Karpas-422 (cell line): ENCODE measurements at regions not wholly inside any gene's neighbourhood (a gene's known extent, or its start where the extent isn't known, plus 50 kb on each side); places are given as distances from the start of the nearest gene placed in this dataset.

Experiments
- DNase-seq: peaks from one replicate; pipeline ENCODE4 v3.0.0-alpha.2; 2015
- H2AFZ ChIP-seq: fragments of 200-600 bp; sonication (generic); 2 replicates; pipeline ENCODE4 v1.6.1; 2014; ENCODE audit warnings: antibody characterized with exemption, low read length, mixed read lengths
- H3K27ac ChIP-seq: fragments of 200-600 bp; sonication (generic); 2 replicates; pipeline ENCODE4 v1.5.1; 2014; ENCODE audit warnings: mild to moderate bottlenecking, low read length, moderate library complexity
- H3K27me3 ChIP-seq: fragments of 200-600 bp; sonication (generic); 2 replicates; pipeline ENCODE4 v1.6.1; 2014; ENCODE audit warnings: low read length, mixed read lengths
- H3K36me3 ChIP-seq: fragments of 200-600 bp; sonication (generic); 2 replicates; pipeline ENCODE4 v1.6.1; 2014; ENCODE audit warnings: low read length, mixed read lengths; ENCODE audit not compliant: insufficient read depth
- H3K4me1 ChIP-seq: fragments of 200-600 bp; sonication (generic); 2 replicates; pipeline ENCODE4 v1.6.1; 2014; ENCODE audit warnings: mild to moderate bottlenecking, low read length, mixed read lengths
- H3K4me2 ChIP-seq: fragments of 200-600 bp; sonication (generic); 2 replicates; pipeline ENCODE4 v1.6.1; 2014; ENCODE audit warnings: low read length, low read depth, mild to moderate bottlenecking; ENCODE audit not compliant: poor library complexity, severe bottlenecking
- H3K4me3 ChIP-seq: fragments of 200-600 bp; sonication (generic); 2 replicates; pipeline ENCODE4 v1.5.1; 2014; ENCODE audit warnings: mild to moderate bottlenecking, antibody characterized with exemption, low read length, mixed read lengths
- H3K79me2 ChIP-seq: fragments of 200-600 bp; sonication (generic); 2 replicates; pipeline ENCODE4 v1.6.1; 2014; ENCODE audit warnings: mild to moderate bottlenecking, low read length, mixed read lengths
- H3K9ac ChIP-seq: fragments of 200-600 bp; sonication (generic); 2 replicates; pipeline ENCODE4 v1.6.0; 2014; ENCODE audit warnings: low read length
- H3K9me2 ChIP-seq: fragments of 200-600 bp; sonication (generic), shearing (Covaris generic); replicated peaks from 2 replicates; pipeline ENCODE4 v1.6.0; 2014; ENCODE audit warnings: mild to moderate bottlenecking, low read length, moderate library complexity; ENCODE audit not compliant: insufficient read depth
- H3K9me3 ChIP-seq: fragments of 300-700, 200-600 bp; sonication (generic); 2 replicates; pipeline ENCODE4 v1.6.1; 2014; ENCODE audit warnings: low read length, mixed read lengths
- H4K20me1 ChIP-seq: fragments of 200-600 bp; sonication (generic); 2 replicates; pipeline ENCODE4 v1.6.1; 2014; ENCODE audit warnings: mild to moderate bottlenecking, antibody characterized with exemption, low read length, low read depth; ENCODE audit not compliant: insufficient read depth

DNA sequence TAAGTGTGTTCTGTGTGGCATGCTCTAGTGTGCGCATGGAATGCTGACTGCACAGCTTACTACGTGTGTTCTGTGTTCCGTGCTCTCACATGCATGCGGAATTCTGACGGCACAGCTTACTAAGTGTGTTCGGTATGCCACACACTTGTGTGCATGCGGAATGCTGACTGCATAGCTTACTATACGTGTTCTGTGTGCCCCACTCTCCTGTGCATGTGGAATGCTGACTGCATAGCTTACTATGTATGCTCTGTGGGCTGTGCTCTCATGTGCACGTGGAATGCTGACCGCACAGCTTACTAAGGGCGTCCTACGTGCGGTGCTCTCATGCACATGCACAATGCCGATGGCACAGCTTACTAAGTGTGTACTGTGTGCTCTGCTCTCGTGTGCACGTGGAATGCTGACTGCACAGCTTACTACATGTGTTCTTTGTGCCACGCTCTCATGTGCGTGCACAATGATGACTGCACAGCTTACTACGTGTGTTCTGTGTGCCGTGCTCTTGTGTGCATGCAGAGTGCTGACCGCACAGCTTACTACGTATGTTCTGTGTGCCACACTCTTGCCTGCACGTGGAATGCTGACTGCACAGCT is 548.9 kb downstream of the IRX1 start:
- Histone ChIP-seq H3K9ac (no peak overlapping the region), H3K27ac (no peak overlapping the region), H3K9me2 (no peaks in the 10 kb centered on the region), H3K9me3 (peaks cover 16% of the 10 kb centered on the region), H3K36me3 (no peaks in the 10 kb centered on the region), H2AFZ (no peak overlapping the region), H4K20me1 (no peaks in the 10 kb centered on the region), H3K4me3 (no peak overlapping the region), H3K79me2 (no peaks in the 10 kb centered on the region), H3K4me1 (no peaks in the 10 kb centered on the region), H3K27me3 (no peaks in the 10 kb centered on the region), H3K4me2 (no peak overlapping the region)
- no peak for DNase-seq

DNA sequence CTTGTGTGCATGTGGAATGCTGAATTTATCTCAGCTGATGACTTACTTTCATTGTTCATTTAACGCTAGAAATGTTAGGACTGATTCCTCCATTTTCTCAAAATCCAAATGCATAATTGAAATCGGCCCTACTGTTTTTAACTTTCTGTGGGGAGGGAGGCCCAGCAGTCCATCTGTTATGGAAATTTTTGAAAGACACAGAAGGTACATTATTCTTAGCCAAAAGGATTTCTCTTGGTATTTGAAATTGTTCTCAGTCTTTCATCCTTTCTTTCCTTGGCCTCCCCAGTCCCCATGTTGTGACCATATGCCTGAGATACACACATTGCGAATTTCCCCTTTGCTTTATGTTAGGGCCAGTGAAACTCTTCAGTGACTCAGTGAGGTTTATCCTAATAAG is 549.9 kb downstream of the IRX1 start:
- H2AFZ ChIP-seq = no peak overlapping the region
- no peak overlapping the region for H3K27ac ChIP-seq
- no peaks in the 10 kb centered on the region for H4K20me1 ChIP-seq
- H3K9me2 ChIP-seq = no peaks in the 10 kb centered on the region
- H3K27me3 ChIP-seq = no peaks in the 10 kb centered on the region
- no peak overlapping the region for H3K4me2 ChIP-seq
- no peaks in the 10 kb centered on the region for H3K79me2 ChIP-seq
- no peak overlapping the region for H3K4me3 ChIP-seq
- no peak for DNase-seq
- no peaks in the 10 kb centered on the region for H3K36me3 ChIP-seq
- no peak overlapping the region for H3K9ac ChIP-seq
- H3K9me3 ChIP-seq = peaks cover 16% of the 10 kb centered on the region
- no peaks in the 10 kb centered on the region for H3K4me1 ChIP-seq

DNA sequence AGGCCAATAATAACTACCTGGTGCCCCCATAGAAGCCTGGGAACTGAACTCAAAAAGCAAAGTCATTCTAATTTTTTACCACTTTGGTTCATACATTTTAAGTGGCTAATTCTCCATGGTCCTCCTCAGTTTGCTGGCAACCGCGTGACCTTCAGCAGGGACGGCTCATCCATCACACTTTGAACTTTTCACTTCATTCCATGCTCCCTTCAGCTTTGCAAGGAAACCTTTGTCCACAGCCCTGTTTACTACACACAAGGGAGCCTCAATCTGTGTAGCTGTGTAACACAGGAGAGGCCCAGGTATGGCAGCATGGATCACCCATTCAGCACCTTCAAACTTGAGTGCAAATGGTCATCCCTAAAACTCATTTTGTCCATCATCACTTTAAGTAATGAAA is 552.4 kb downstream of the IRX1 start:
- Histone ChIP-seq H3K79me2 (no peaks in the 10 kb centered on the region), H3K27ac (no peak overlapping the region), H3K9me2 (no peaks in the 10 kb centered on the region), H3K27me3 (no peaks in the 10 kb centered on the region), H3K4me1 (no peaks in the 10 kb centered on the region), H3K4me3 (no peak overlapping the region), H4K20me1 (no peaks in the 10 kb centered on the region), H3K36me3 (no peaks in the 10 kb centered on the region), H2AFZ (no peak overlapping the region), H3K9me3 (peaks cover 25% of the 10 kb centered on the region), H3K4me2 (no peak overlapping the region), H3K9ac (no peak overlapping the region)
- DNase-seq = no peak

DNA sequence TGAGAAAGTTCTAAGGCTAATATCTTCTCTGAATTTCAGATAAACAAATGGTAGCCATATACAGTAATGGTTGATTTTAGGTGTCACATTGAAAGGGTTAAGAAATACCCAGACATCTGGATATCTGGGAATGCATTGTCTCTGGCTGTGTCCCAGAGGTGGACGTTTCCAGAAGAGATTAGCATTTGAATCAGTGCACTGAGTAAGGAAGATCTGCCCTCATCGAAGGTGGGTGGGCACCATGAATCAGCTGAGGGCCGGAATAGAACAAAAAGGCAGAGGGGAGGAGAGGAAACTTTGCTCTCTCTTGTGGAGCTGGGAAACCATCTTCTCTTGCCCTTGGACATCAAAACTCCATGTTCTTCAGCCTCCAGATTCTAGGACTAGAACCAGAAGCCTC is 554.4 kb downstream of the IRX1 start:
- no peak overlapping the region for H3K27ac ChIP-seq
- H3K9me3 ChIP-seq = peaks cover 39% of the 10 kb centered on the region
- no peak overlapping the region for H3K9ac ChIP-seq
- H3K4me3 ChIP-seq = no peak overlapping the region
- no peaks in the 10 kb centered on the region for H3K9me2 ChIP-seq
- H3K4me1 ChIP-seq = no peaks in the 10 kb centered on the region
- no peaks in the 10 kb centered on the region for H4K20me1 ChIP-seq
- no peak for DNase-seq
- no peaks in the 10 kb centered on the region for H3K79me2 ChIP-seq
- no peak overlapping the region for H2AFZ ChIP-seq
- no peaks in the 10 kb centered on the region for H3K27me3 ChIP-seq
- H3K36me3 ChIP-seq = no peaks in the 10 kb centered on the region
- H3K4me2 ChIP-seq = no peak overlapping the region

DNA sequence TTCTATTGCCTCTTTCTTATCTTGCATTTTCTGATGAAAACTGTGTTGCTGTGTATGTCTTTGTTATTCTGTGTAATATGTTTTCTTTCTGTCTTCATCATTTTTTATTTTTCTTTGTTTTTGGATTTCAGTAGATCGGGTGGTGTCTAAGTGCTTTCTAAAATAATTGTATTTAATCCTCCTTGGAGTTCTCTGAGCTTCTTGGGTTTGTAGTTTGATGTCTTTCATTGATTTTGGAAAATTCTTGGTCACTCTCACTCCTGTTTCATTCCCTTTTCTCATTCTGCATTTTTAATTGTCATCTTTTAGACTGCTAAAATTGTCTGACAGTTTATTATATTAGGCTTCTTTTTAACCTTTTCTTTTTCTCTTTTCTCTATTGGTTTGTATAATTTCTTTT is 560.5 kb downstream of the IRX1 start:
- no peak overlapping the region for H3K4me2 ChIP-seq
- H3K9ac ChIP-seq = no peak overlapping the region

DNA sequence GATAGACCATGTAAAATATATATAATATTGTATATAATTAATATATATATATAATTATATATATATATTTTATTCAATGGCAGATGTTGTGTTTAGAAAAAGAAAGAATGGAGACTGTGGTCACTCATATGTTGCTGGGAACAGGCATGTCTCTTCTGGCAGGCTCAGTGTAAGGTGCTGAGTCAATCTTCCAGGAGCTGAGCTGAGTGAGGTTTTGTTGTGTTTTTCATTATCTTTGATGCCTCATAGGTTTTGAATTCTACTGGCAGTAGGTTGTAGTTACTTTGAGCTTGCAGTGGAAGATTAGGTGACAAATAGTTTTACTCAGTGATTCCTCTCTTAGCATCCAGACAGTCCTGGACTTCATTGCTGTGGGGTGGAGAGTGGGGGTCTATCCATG is 561.3 kb downstream of the IRX1 start:
- no peaks in the 10 kb centered on the region for H3K27me3 ChIP-seq
- H3K4me1 ChIP-seq = no peaks in the 10 kb centered on the region
- no peak overlapping the region for H3K4me2 ChIP-seq
- no peak overlapping the region for H3K4me3 ChIP-seq
- no peak overlapping the region for H3K9ac ChIP-seq
- no peak overlapping the region for H2AFZ ChIP-seq
- H3K79me2 ChIP-seq = no peaks in the 10 kb centered on the region
- H3K9me2 ChIP-seq = no peaks in the 10 kb centered on the region
- peaks cover 21% of the 10 kb centered on the region for H3K9me3 ChIP-seq
- H3K27ac ChIP-seq = no peak overlapping the region
- DNase-seq = no peak
- H3K36me3 ChIP-seq = no peaks in the 10 kb centered on the region
- no peaks in the 10 kb centered on the region for H4K20me1 ChIP-seq

More for the DNA sequence above, 560.5 kb downstream of the IRX1 start:
- no peak overlapping the region for H3K4me3 ChIP-seq
- H4K20me1 ChIP-seq = no peaks in the 10 kb centered on the region
- H3K36me3 ChIP-seq = no peaks in the 10 kb centered on the region
- no peaks in the 10 kb centered on the region for H3K27me3 ChIP-seq
- H3K4me1 ChIP-seq = no peaks in the 10 kb centered on the region
- no peak overlapping the region for H3K27ac ChIP-seq
- H3K79me2 ChIP-seq = no peaks in the 10 kb centered on the region
- peaks cover 26% of the 10 kb centered on the region for H3K9me3 ChIP-seq
- no peaks in the 10 kb centered on the region for H3K9me2 ChIP-seq
- no peak overlapping the region for H2AFZ ChIP-seq
- no peak for DNase-seq

DNA sequence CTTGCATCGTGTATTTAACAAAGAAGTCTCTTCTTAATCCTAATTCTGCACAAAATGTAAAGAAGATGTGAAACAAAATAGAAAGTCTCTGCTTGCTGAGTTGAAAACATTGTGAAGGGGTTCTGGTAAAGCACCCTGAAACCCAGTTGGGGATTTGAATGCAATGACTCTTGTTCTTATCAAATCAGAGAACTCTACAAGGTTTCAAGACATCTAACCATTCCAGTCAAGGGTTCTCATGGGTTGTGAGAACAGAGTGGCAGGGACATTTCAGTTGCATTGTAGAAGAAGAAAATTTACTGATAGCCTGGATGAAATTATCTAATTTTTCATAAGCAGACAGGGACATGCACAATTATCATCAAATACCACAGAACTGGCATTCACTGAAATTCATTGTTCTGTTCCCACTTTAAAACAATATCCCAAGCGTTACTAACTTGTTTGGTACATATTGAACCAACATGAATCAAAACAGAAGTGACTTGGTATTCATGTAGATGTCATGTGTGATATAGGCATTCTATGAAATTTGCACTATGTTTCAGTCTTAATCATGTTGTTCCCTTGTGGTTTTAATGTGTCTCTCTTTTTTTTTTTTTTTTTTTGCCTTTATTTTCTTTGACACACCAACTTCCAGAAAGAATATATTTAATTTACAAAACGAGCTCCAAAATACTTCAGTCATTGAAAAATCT is 563.3 kb downstream of the IRX1 start:
- Histone ChIP-seq H2AFZ (no peak overlapping the region), H4K20me1 (no peaks in the 10 kb centered on the region), H3K9me3 (peaks cover 25% of the 10 kb centered on the region), H3K27ac (no peak overlapping the region), H3K9ac (no peak overlapping the region), H3K27me3 (no peaks in the 10 kb centered on the region), H3K4me2 (no peak overlapping the region), H3K4me3 (no peak overlapping the region), H3K4me1 (no peaks in the 10 kb centered on the region), H3K36me3 (no peaks in the 10 kb centered on the region), H3K79me2 (no peaks in the 10 kb centered on the region), H3K9me2 (no peaks in the 10 kb centered on the region)
- DNase-seq = no peak

DNA sequence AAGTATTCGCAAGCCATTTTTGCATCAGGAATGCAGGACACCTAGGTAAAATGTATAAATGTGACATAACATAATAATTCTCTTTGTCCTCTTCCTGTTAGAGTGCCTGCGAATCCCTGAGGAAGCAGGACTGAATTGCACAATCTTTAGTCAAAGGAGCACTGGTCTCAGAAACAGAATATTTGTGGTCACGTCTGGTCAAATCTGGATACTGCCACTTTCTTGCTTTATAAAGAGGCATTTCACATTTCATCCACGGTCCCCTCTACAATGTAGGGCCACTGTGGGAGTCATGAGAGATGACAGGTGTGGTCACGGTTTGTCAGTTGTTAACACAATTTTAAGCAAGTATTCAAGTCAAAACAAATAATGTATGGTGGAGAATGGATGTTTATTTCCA is 564.0 kb downstream of the IRX1 start:
- Histone ChIP-seq H3K36me3 (no peaks in the 10 kb centered on the region), H3K27ac (no peak overlapping the region), H4K20me1 (no peaks in the 10 kb centered on the region), H3K4me2 (no peak overlapping the region), H3K9me3 (peaks cover 23% of the 10 kb centered on the region), H3K27me3 (no peaks in the 10 kb centered on the region), H3K79me2 (no peaks in the 10 kb centered on the region), H3K4me1 (no peaks in the 10 kb centered on the region), H3K9ac (no peak overlapping the region), H2AFZ (no peak overlapping the region), H3K9me2 (no peaks in the 10 kb centered on the region), H3K4me3 (no peak overlapping the region)
- DNase-seq = no peak
